ENCODE measurements at regions not wholly inside any gene's neighbourhood (a gene's known extent, or its start where the extent isn't known, plus 50 kb on each side); places are given as distances from the start of the nearest gene placed in this dataset.
"Not testable (repeated sequence)": the region's sequence is repeated elsewhere in the genome, so short reads cannot be mapped to it uniquely, and the experiment has no call there.

- DNase-seq (ENCODE audit: low spot score) (no peak), ATAC-seq (no peak)
- Mint-ChIP-seq H3K27ac (no peak overlapping the region), H3K36me3 (peaks cover 5% of the 10 kb centered on the region), H3K4me3 (no peak overlapping the region), H3K27me3 (no peaks in the 10 kb centered on the region), H3K9me3 (peaks cover 5% of the 10 kb centered on the region), H3K4me1 (ENCODE audit: low read depth in 2 of 2) (no peaks in the 10 kb centered on the region)
Measured at GRCh38 chr12:86729739-86730138, 473.5 kb upstream of the MGAT4C start.

GRCh38 chr12:86727160-86727559 is 471.0 kb upstream of the MGAT4C start:
- Mint-ChIP-seq H3K4me3 (no peak overlapping the region), H3K4me1 (ENCODE audit: low read depth in 2 of 2) (no peaks in the 10 kb centered on the region), H3K27me3 (no peaks in the 10 kb centered on the region), H3K36me3 (no peaks in the 10 kb centered on the region), H3K9me3 (no peaks in the 10 kb centered on the region), H3K27ac (no peak overlapping the region)
- DNase-seq (ENCODE audit: low spot score) (no peak), ATAC-seq (no peak)

GRCh38 chr12:86724716-86725115 is 468.5 kb upstream of the MGAT4C start:
- no peaks in the 10 kb centered on the region for H3K4me1 Mint-ChIP-seq (ENCODE audit: low read depth in 2 of 2)
- no peaks in the 10 kb centered on the region for H3K36me3 Mint-ChIP-seq
- ATAC-seq = no peak
- H3K4me3 Mint-ChIP-seq = no peak overlapping the region
- H3K9me3 Mint-ChIP-seq = peaks cover 7% of the 10 kb centered on the region
- no peak overlapping the region for H3K27ac Mint-ChIP-seq
- DNase-seq (ENCODE audit: low spot score) = no peak
- no peaks in the 10 kb centered on the region for H3K27me3 Mint-ChIP-seq

GRCh38 chr12:86723326-86723725 is 467.1 kb upstream of the MGAT4C start:
- no peak overlapping the region for H3K27ac Mint-ChIP-seq
- no peaks in the 10 kb centered on the region for H3K4me1 Mint-ChIP-seq (ENCODE audit: low read depth in 2 of 2)
- H3K4me3 Mint-ChIP-seq = no peak overlapping the region
- DNase-seq (ENCODE audit: low spot score) (no peak), ATAC-seq (no peak)
- no peaks in the 10 kb centered on the region for H3K27me3 Mint-ChIP-seq
- no peaks in the 10 kb centered on the region for H3K36me3 Mint-ChIP-seq
- peaks cover 7% of the 10 kb centered on the region for H3K9me3 Mint-ChIP-seq

GRCh38 chr12:86721713-86722397 is 465.7 kb upstream of the MGAT4C start:
- ATAC-seq = no peak
- Mint-ChIP-seq H3K27me3 (no peaks in the 10 kb centered on the region), H3K4me3 (no peak overlapping the region), H3K27ac (no peak overlapping the region), H3K4me1 (ENCODE audit: low read depth in 2 of 2) (no peaks in the 10 kb centered on the region), H3K9me3 (peaks cover 7% of the 10 kb centered on the region), H3K36me3 (no peaks in the 10 kb centered on the region)
- DNase-seq (ENCODE audit: low spot score) = no peak

- Mint-ChIP-seq H3K27ac (no peak overlapping the region), H3K27me3 (no peaks in the 10 kb centered on the region), H3K4me3 (no peak overlapping the region), H3K4me1 (ENCODE audit: low read depth in 2 of 2) (no peaks in the 10 kb centered on the region), H3K9me3 (peaks cover 7% of the 10 kb centered on the region), H3K36me3 (no peaks in the 10 kb centered on the region)
- no peak for DNase-seq (ENCODE audit: low spot score)
- no peak for ATAC-seq
Measured at GRCh38 chr12:86719381-86719780, 463.2 kb upstream of the MGAT4C start.

- ATAC-seq (no peak), DNase-seq (ENCODE audit: low spot score) (no peak)
- peaks cover 6% of the 10 kb centered on the region for H3K9me3 Mint-ChIP-seq
- no peaks in the 10 kb centered on the region for H3K27me3 Mint-ChIP-seq
- H3K36me3 Mint-ChIP-seq = no peaks in the 10 kb centered on the region
- no peaks in the 10 kb centered on the region for H3K4me1 Mint-ChIP-seq (ENCODE audit: low read depth in 2 of 2)
- no peak overlapping the region for H3K4me3 Mint-ChIP-seq
- H3K27ac Mint-ChIP-seq = no peak overlapping the region
Measured at GRCh38 chr12:86713121-86713520, 456.9 kb upstream of the MGAT4C start.

- ATAC-seq (no peak), DNase-seq (ENCODE audit: low spot score) (no peak)
- peaks cover 6% of the 10 kb centered on the region for H3K9me3 Mint-ChIP-seq
- H3K27me3 Mint-ChIP-seq = no peaks in the 10 kb centered on the region
- no peak overlapping the region for H3K27ac Mint-ChIP-seq
- H3K36me3 Mint-ChIP-seq = no peaks in the 10 kb centered on the region
- H3K4me1 Mint-ChIP-seq (ENCODE audit: low read depth in 2 of 2) = no peaks in the 10 kb centered on the region
- no peak overlapping the region for H3K4me3 Mint-ChIP-seq
Measured at GRCh38 chr12:86712425-86712843, 456.2 kb upstream of the MGAT4C start.

GRCh38 chr12:86711731-86712130 is 455.5 kb upstream of the MGAT4C start:
- ATAC-seq (no peak), DNase-seq (ENCODE audit: low spot score) (no peak)
- Mint-ChIP-seq H3K36me3 (no peaks in the 10 kb centered on the region), H3K27me3 (no peaks in the 10 kb centered on the region), H3K4me1 (ENCODE audit: low read depth in 2 of 2) (no peaks in the 10 kb centered on the region), H3K4me3 (no peak overlapping the region), H3K9me3 (peaks cover 10% of the 10 kb centered on the region), H3K27ac (no peak overlapping the region)

- Mint-ChIP-seq H3K9me3 (peaks cover 16% of the 10 kb centered on the region), H3K4me3 (no peak overlapping the region), H3K4me1 (ENCODE audit: low read depth in 2 of 2) (no peaks in the 10 kb centered on the region), H3K27ac (no peak overlapping the region), H3K36me3 (no peaks in the 10 kb centered on the region), H3K27me3 (no peaks in the 10 kb centered on the region)
- ATAC-seq = no peak
- no peak for DNase-seq (ENCODE audit: low spot score)
Measured at GRCh38 chr12:86710109-86710508, 453.9 kb upstream of the MGAT4C start.

- not testable (repeated sequence) for DNase-seq (ENCODE audit: low spot score); H3K4me3 Mint-ChIP-seq; H3K4me1 Mint-ChIP-seq (ENCODE audit: low read depth in 2 of 2); H3K36me3 Mint-ChIP-seq; H3K27ac Mint-ChIP-seq; ATAC-seq; H3K27me3 Mint-ChIP-seq
- peaks cover 18% of the 10 kb centered on the region for H3K9me3 Mint-ChIP-seq
Measured at GRCh38 chr12:86709017-86709416, 452.8 kb upstream of the MGAT4C start.

GRCh38 chr12:86698641-86698980 is 442.4 kb upstream of the MGAT4C start:
- H3K27ac Mint-ChIP-seq = no peak overlapping the region
- no peak overlapping the region for H3K4me3 Mint-ChIP-seq
- H3K9me3 Mint-ChIP-seq = peaks cover 12% of the 10 kb centered on the region
- DNase-seq (ENCODE audit: low spot score) = no peak
- no peak for ATAC-seq
- H3K36me3 Mint-ChIP-seq = no peaks in the 10 kb centered on the region
- H3K4me1 Mint-ChIP-seq (ENCODE audit: low read depth in 2 of 2) = no peaks in the 10 kb centered on the region
- no peaks in the 10 kb centered on the region for H3K27me3 Mint-ChIP-seq

GRCh38 chr12:86697916-86698640 is 441.9 kb upstream of the MGAT4C start:
- Mint-ChIP-seq H3K4me1 (ENCODE audit: low read depth in 2 of 2) (no peaks in the 10 kb centered on the region), H3K4me3 (no peak overlapping the region), H3K27me3 (no peaks in the 10 kb centered on the region), H3K36me3 (no peaks in the 10 kb centered on the region), H3K9me3 (peaks cover 12% of the 10 kb centered on the region), H3K27ac (no peak overlapping the region)
- no peak for ATAC-seq
- DNase-seq (ENCODE audit: low spot score) = no peak

- no peak overlapping the region for H3K27ac Mint-ChIP-seq
- H3K9me3 Mint-ChIP-seq = peaks cover 21% of the 10 kb centered on the region
- H3K36me3 Mint-ChIP-seq = peaks cover 15% of the 10 kb centered on the region
- no peaks in the 10 kb centered on the region for H3K4me1 Mint-ChIP-seq (ENCODE audit: low read depth in 2 of 2)
- no peaks in the 10 kb centered on the region for H3K27me3 Mint-ChIP-seq
- H3K4me3 Mint-ChIP-seq = no peak overlapping the region
- DNase-seq (ENCODE audit: low spot score) (no peak), ATAC-seq (no peak)
Measured at GRCh38 chr12:86683568-86684304, 427.5 kb upstream of the MGAT4C start.
